Fibroblast of skin of right biceps (primary cell): ENCODE measurements at regions not wholly inside any gene's neighbourhood (a gene's known extent, or its start where the extent isn't known, plus 50 kb on each side); places are given as distances from the start of the nearest gene placed in this dataset.

Experiments used
- DNase-seq: peaks from one replicate; pipeline ENCODE4 v3.0.0-alpha.2; 2013

- DNase-seq: peak; percentile 4
These were observed 535.8 kb downstream of the EFNA5 start for GRCh38 chr5:107134931-107135330.

DNA sequence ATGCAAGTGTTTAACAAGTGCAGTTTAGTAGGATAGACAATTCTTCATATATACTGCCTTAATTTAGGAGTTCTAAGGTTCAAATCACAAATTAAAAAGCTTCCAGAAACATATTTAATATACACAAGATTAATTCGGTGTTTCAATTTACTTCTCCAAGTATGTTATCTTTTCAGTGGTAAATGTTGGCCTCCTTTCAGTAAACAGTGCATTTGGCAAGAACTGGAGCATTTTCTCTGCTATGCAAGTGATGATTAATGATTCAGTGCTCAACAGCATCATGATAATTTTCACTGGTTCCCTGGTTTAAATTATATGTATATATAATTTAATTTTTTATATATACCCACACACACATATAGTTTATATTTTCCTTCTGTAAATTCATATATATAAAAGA is 541.7 kb downstream of the EFNA5 start:
- DNase-seq: peak; percentile 67

DNA sequence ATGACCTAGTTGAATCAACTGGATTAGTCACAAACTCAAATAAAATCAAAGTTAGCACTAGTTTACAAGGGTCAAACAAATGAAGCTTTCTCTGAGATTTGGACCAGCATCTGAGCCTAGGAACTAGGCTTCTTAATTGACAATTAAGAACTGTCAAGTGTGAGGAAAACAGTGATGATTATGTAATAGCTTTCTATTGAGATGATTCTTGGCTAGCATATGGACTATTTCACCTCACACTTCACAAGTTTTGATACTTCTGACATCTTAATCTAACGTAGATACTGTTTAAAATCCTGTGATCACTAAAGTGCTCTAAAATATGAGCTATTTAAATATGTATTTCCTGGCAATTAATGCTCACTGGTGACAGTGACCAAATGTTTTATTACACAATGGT is 542.9 kb downstream of the EFNA5 start:
- no peak for DNase-seq

GRCh38 chr5:107126341-107126740 is 544.4 kb downstream of the EFNA5 start:
- no peak for DNase-seq

GRCh38 chr5:107124376-107124775 is 546.4 kb downstream of the EFNA5 start:
- DNase-seq: no peak

DNA sequence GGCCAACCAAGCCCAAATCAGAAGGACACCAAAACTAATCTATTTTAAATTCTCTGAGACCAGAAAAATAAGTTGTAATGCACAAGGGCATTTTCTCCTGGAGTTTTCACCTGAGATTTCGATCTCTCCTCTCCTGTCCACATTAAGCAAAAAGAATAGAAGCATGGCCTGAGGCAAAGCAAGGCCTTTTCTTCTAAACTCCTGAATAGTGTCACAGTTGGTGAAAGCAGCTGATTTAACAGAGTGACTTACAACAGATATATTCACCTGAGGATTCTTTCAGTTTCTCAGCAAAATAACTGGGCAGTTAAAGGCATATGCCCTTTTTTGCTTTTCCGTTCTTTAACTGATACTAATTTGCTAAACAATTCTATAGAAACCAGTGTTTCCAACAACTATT is 547.7 kb downstream of the EFNA5 start:
- DNase-seq: no peak

DNA sequence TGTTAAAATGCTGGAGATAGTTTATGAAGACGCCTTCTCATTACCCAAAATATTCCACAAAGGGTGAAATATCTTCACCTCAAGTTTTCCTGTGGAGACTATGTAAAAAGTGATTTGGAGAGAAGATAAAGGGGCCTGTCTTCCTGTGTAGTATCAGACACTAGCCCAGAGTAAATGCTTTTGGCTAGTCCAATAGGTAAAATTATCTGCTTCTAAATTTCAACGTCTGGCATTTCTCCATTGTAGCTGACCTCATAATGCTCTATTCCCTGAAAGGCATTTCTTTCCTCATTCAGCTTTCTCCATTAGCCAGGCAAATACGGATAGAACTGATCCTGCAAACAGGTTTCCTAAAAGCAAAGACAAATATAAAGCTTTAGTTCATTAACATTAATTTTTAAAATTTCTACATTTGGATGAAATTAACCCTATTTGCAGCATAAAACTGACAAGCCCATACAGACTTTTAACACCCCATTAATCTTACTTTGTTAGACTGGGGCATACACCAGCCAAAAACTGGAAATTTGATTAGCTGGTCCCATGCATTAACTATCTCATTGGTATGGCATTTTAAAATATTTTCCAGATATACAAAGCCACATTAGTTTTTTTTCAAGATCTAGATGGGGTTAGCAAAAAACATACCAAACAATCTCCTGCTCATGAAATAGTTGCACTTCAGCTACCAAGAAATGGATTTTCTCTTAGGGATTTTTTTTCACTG is 548.8 kb downstream of the EFNA5 start:
- DNase-seq: peak; percentile 3

DNA sequence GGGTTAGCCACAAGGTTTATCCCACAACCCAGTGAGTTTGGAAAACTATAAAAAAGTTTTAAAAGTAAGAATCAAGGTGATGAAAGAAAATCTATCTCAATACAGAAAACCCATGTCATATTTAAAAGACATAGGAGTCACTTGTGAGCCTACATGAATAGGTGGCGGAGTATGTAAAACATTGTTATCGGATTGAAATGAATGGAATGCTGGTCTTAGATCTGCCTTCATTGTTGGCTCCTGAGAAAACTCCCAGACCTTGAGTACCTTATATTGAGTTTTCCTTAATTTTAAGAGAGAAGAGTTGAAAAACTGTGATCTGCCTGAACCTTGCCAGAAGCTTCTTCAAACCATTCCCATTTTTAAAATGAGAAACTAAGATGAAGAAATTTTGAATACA is 551.1 kb downstream of the EFNA5 start:
- DNase-seq: no peak

- no peak for DNase-seq
These were observed 552.3 kb downstream of the EFNA5 start for GRCh38 chr5:107118184-107119019.

- peak; percentile 24 for DNase-seq
These were observed 558.5 kb downstream of the EFNA5 start for GRCh38 chr5:107112216-107112615.

GRCh38 chr5:107104040-107104995 is 566.4 kb downstream of the EFNA5 start:
- DNase-seq: no peak

GRCh38 chr5:107103522-107103921 is 567.2 kb downstream of the EFNA5 start:
- DNase-seq: no peak

GRCh38 chr5:107100121-107100520 is 570.6 kb downstream of the EFNA5 start:
- DNase-seq: no peak

DNA sequence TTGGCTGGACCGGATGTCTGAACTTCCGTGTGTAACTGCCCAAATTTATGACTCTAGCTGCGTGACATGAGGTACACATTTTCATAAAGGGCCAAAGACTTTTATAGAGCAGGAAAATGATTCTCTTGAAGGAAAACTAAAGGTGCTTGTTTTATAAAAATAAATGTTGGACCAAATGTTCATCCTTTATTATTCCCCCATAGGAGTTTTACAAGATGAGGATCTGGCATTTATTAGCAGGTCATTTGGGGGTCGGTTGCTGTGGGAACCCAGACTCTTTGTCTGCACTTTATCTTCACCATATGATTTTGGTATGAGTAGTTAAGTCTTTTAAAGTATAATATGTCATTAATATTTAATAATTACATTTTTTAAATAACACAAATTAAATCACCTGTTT is 571.2 kb downstream of the EFNA5 start:
- no peak for DNase-seq

GRCh38 chr5:107092695-107093094 is 578.0 kb downstream of the EFNA5 start:
- peak; percentile 53 for DNase-seq

DNA sequence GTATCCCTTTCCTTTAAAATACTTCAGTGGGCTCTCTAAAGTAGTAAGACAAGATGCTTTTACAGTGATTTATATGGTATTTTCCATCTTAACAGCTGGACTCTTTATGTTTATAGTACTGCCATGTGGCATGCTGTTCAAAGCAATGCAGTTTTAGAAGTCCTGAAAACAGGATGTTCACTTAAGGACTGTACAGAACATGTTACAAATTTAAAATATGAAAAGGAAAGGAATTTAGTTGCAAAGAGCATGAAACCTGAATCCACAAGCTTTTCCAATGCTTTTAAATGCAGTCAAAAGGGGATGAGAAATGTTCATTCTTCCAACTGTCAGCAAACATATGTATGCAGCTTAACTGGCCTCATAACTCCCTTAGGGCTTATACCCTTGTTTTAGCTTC is 580.2 kb downstream of the EFNA5 start:
- DNase-seq: no peak

DNA sequence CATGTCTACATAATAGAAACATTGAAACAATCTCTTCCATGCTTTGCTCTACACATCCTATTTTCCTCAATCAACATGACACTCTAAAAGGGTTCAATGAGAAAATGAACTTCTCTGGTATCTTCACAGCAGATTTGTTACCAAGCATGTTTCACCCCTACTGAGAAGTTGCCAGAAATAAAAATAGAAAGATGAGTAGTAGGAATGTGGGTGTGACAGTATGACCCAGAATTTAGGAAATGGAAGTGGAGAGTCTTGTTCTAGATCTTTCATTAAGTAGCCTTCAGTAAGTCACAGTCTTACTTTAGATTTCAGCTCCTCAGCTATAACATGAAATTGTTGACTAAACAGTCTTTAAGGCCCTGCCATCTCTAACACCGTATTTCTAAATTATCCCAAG is 581.8 kb downstream of the EFNA5 start:
- no peak for DNase-seq

- no peak for DNase-seq
These were observed 585.2 kb downstream of the EFNA5 start for GRCh38 chr5:107085572-107085971.

DNA sequence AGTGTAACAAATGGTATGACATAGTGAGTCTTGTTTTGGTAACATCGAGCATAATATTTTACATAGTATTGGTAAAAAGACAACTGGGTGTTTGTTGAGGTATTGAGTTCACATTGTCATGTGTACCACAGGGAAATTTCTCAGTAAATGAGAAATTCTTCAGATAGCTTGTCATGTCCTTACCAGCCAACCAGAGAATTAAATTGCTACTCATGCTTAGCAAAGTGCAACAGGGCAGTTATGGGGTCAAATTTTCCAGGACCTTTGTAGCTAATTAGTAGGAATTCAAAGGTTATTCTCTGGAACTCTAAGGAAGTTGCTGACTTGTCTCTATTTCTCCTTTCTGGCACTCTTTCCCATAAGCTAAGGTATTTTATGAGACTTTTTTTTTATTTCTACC is 595.7 kb downstream of the EFNA5 start:
- DNase-seq: no peak

- no peak for DNase-seq
These were observed 597.8 kb downstream of the EFNA5 start for GRCh38 chr5:107072967-107073366.

DNA sequence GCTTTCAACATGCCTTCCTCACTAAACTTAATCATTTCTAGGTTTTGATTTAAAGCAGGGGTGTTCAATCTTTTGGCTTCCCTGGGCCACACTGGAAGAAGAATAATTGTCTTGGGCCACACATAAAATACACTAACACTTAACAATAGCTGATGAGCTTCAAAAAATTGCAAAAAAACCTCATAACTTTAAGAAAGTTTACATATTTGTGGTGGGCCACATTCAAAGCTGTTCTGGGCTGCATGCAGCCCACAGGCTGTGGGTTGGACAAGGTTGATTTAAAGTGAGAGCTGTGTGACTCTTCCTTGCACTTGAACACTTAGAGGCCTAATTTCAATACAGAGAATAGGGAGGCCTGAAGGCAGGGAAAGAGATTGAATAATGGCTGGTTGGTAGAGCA is 598.3 kb downstream of the EFNA5 start:
- peak; percentile 23 for DNase-seq

DNA sequence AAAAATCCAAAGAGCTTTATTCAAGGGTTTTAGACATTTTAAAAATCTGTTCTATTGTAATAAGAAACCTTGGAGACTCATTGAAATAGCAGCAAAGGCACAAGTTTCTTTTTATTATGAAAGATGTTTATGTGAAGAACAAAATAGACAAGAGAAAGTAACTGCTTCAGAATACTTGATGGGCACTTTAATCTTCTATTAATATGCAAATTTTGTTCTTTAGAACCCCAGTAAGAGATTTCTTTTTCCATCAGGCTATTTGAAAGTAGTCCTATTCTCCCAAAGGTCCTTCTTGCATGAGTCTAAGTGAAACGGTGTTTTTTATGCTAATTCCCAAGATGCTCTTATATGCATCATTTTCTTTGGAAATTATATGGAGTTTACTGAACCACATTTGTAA is 602.0 kb downstream of the EFNA5 start:
- no peak for DNase-seq

GRCh38 chr5:107067395-107067794 is 603.3 kb downstream of the EFNA5 start:
- DNase-seq: no peak
